Astrocyte (in vitro differentiated cells and primary cell): ENCODE measurements at regions not wholly inside any gene's neighbourhood (a gene's known extent, or its start where the extent isn't known, plus 50 kb on each side); places are given as distances from the start of the nearest gene placed in this dataset.

Experiments
- DNase-seq: peaks from one replicate; pipeline ENCODE4 v3.0.0-alpha.2; 2010; ENCODE audit warnings: low read depth
- FAIRE-seq: peaks from 2 replicates; lab custom pipeline; 2011; peaks lifted over from hg19 to GRCh38; lab: Jason Lieb, UNC
- H2AFZ ChIP-seq: 2 replicates; pipeline ENCODE4 v1.6.0; 2012; ENCODE audit warnings: low read depth, low read length, inconsistent platforms
- H3K27ac ChIP-seq: 2 replicates; pipeline ENCODE4 v1.5.1; 2011; ENCODE audit warnings: low read depth, low read length, inconsistent platforms
- H3K27me3 ChIP-seq: 2 replicates; pipeline ENCODE4 v1.6.0; 2011; ENCODE audit warnings: low read length, inconsistent platforms; ENCODE audit not compliant: insufficient read depth
- H3K36me3 ChIP-seq: 2 replicates; pipeline ENCODE4 v1.5.1; 2011; ENCODE audit warnings: low read length, inconsistent platforms; ENCODE audit not compliant: insufficient read depth
- H3K4me1 ChIP-seq: 2 replicates; pipeline ENCODE4 v1.5.1; 2011; ENCODE audit warnings: low read length, inconsistent platforms; ENCODE audit not compliant: insufficient read depth
- H3K4me2 ChIP-seq: 2 replicates; pipeline ENCODE4 v1.6.0; 2012; ENCODE audit warnings: low read length, inconsistent platforms
- H3K4me3 ChIP-seq: 2 replicates; pipeline ENCODE4 v1.5.1; 2011; ENCODE audit warnings: low read depth, mild to moderate bottlenecking, low read length, inconsistent platforms; ENCODE audit not compliant: insufficient read depth
- H3K79me2 ChIP-seq: 2 replicates; pipeline ENCODE4 v1.6.0; 2012; ENCODE audit warnings: mild to moderate bottlenecking, low read length, inconsistent platforms; ENCODE audit not compliant: insufficient read depth
- H3K9ac ChIP-seq: 2 replicates; pipeline ENCODE4 v1.6.0; 2012; ENCODE audit warnings: mild to moderate bottlenecking, low read length, inconsistent platforms
- H3K9me3 ChIP-seq: 2 replicates; pipeline ENCODE4 v1.5.1; 2012; ENCODE audit warnings: low read depth, mild to moderate bottlenecking, low read length, inconsistent platforms; ENCODE audit not compliant: insufficient read depth
- H4K20me1 ChIP-seq: 2 replicates; pipeline ENCODE4 v1.6.0; 2012; ENCODE audit warnings: low read length, inconsistent platforms; ENCODE audit not compliant: insufficient read depth
- H3K27ac Mint-ChIP-seq: one replicate; pipeline ENCODE4 v1.8.0; 2021; ENCODE audit warnings: mild to moderate bottlenecking, mixed read lengths; ENCODE audit not compliant: unreplicated experiment
- H3K27me3 Mint-ChIP-seq: one replicate; pipeline ENCODE4 v1.8.0; 2021; ENCODE audit warnings: low read depth, mixed read lengths; ENCODE audit not compliant: unreplicated experiment
- H3K36me3 Mint-ChIP-seq: one replicate; pipeline ENCODE4 v1.8.0; 2021; ENCODE audit warnings: low read depth, mixed read lengths; ENCODE audit not compliant: unreplicated experiment
- H3K4me1 Mint-ChIP-seq: one replicate; pipeline ENCODE4 v1.8.0; 2021; ENCODE audit warnings: low read depth, mixed read lengths; ENCODE audit not compliant: unreplicated experiment
- H3K4me3 Mint-ChIP-seq: one replicate; pipeline ENCODE4 v1.8.0; 2021; ENCODE audit warnings: mild to moderate bottlenecking, moderate library complexity, mixed read lengths; ENCODE audit not compliant: unreplicated experiment
- H3K9me3 Mint-ChIP-seq: one replicate; pipeline ENCODE4 v1.8.0; 2021; ENCODE audit warnings: mild to moderate bottlenecking, mixed read lengths; ENCODE audit not compliant: unreplicated experiment
- EZH2 ChIP-seq: IDR thresholded peaks from 2 replicates; pipeline ENCODE4 v1.6.1; 2012; ENCODE audit warnings: mild to moderate bottlenecking, low read length, inconsistent platforms; ENCODE audit not compliant: insufficient read depth
- TF ChIP-seq, protein P1 (sequence below): IDR thresholded peaks from 2 replicates; pipeline ENCODE4 v1.5.1; 2011; ENCODE audit warnings: low read depth, mild to moderate bottlenecking, inconsistent platforms, low read length, moderate library complexity; ENCODE audit not compliant: insufficient read depth

DNA sequence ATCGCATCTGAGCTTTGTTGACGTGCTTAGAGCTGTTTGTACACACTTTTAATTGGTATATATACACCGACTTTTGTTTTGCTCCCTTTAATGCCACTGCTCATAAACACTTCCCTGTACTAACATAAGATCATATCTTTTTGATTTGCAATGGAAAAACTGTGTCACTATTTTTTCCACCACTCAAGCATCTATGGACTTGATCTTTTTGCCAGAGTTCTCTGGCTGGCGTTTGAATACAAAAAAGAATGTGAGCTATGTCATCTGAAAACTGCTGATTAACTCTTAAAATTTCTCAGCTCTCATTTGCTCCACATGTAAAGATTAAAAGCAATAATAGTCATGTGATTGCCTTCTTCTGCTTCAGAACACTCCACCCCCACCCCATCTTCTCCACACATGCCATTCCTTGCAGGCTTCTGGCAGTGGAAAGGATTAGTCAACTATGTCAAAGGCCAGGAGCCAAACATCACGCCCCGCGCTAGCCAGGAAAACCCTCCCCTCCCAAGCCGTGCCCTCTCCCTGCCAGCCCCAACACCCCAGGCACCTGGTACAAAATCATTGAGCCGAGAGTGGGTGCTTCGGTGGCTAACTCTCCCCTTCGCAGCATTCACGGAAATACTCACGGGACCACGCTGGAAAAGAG, 123.4 kb upstream of the MEF2A start:
- H3K4me2 ChIP-seq = peak overlapping the region; percentile 43
- H3K4me3 ChIP-seq = no peak overlapping the region
- H3K27ac ChIP-seq = peak overlapping the region; percentile 18
- DNase-seq (peak; percentile 91), FAIRE-seq (peak; percentile 56)
- H3K4me1 ChIP-seq = peaks cover 29% of the 10 kb centered on the region
- H3K27me3 ChIP-seq = no peaks in the 10 kb centered on the region
- Mint-ChIP-seq H3K36me3 (no peaks in the 10 kb centered on the region), H3K9me3 (no peaks in the 10 kb centered on the region), H3K4me1 (peaks cover 27% of the 10 kb centered on the region), H3K27me3 (peaks cover 8% of the 10 kb centered on the region), H3K27ac (peak overlapping the region; percentile 71), H3K4me3 (no peak overlapping the region)
- no peaks in the 10 kb centered on the region for H3K36me3 ChIP-seq
- no peaks in the 10 kb centered on the region for H3K79me2 ChIP-seq
- TF ChIP-seq, protein P1, sequence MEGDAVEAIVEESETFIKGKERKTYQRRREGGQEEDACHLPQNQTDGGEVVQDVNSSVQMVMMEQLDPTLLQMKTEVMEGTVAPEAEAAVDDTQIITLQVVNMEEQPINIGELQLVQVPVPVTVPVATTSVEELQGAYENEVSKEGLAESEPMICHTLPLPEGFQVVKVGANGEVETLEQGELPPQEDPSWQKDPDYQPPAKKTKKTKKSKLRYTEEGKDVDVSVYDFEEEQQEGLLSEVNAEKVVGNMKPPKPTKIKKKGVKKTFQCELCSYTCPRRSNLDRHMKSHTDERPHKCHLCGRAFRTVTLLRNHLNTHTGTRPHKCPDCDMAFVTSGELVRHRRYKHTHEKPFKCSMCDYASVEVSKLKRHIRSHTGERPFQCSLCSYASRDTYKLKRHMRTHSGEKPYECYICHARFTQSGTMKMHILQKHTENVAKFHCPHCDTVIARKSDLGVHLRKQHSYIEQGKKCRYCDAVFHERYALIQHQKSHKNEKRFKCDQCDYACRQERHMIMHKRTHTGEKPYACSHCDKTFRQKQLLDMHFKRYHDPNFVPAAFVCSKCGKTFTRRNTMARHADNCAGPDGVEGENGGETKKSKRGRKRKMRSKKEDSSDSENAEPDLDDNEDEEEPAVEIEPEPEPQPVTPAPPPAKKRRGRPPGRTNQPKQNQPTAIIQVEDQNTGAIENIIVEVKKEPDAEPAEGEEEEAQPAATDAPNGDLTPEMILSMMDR = no peak
- TF ChIP-seq EZH2 = no peak
- no peak overlapping the region for H2AFZ ChIP-seq
- H3K9me3 ChIP-seq = no peaks in the 10 kb centered on the region
- no peaks in the 10 kb centered on the region for H4K20me1 ChIP-seq
- no peak overlapping the region for H3K9ac ChIP-seq

DNA sequence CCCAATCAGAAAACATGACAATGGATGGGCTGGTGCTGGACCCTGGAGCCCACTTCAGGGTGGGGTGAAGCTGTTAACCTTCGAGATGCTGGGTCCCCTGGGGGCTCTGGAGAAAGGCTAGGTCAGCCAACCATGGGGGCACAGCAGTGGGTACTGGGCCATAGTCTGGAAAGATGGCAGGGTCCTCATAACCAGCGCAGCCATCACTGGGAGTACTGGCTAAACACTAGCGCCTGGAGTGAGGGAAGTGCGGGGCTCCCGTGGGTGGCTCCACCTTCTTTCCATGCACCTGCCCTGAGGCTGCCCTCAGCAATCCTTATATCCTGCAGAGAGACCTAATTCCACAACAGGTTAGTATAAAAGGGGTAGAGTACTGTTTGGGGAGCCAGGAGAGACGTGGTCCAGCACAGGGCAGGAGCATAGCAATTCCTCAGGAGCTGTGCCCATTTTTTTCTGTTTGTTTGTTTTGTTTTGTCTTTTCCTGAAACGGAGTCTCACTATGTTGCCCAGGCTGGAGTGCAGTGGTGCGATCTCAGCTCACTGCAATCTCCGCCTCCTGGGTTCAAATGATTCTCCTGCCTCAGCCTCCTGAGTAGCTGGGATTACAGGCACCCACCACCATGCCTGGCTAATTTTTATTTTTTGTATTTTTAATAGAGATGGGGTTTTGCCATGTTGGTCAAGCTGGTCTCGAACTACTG, 122.6 kb upstream of the MEF2A start:
- no peak overlapping the region for H3K4me3 ChIP-seq
- no peak overlapping the region for H3K9ac ChIP-seq
- Mint-ChIP-seq H3K4me3 (no peak overlapping the region), H3K36me3 (no peaks in the 10 kb centered on the region), H3K27ac (peak overlapping the region; percentile 41), H3K9me3 (no peaks in the 10 kb centered on the region), H3K4me1 (peaks cover 27% of the 10 kb centered on the region), H3K27me3 (peaks cover 8% of the 10 kb centered on the region)
- no peak for FAIRE-seq
- H3K27ac ChIP-seq = no peak overlapping the region
- H3K4me2 ChIP-seq = peak overlapping the region; percentile 43
- TF ChIP-seq, protein P1 = no peak
- no peak for TF ChIP-seq EZH2
- H3K27me3 ChIP-seq = no peaks in the 10 kb centered on the region
- H4K20me1 ChIP-seq = no peaks in the 10 kb centered on the region
- peaks cover 22% of the 10 kb centered on the region for H3K4me1 ChIP-seq
- no peaks in the 10 kb centered on the region for H3K9me3 ChIP-seq
- no peaks in the 10 kb centered on the region for H3K79me2 ChIP-seq
- no peaks in the 10 kb centered on the region for H3K36me3 ChIP-seq
- no peak for DNase-seq
- H2AFZ ChIP-seq = no peak overlapping the region
